Endothelial cell of umbilical vein (primary cell): ENCODE measurements at regions not wholly inside any gene's neighbourhood (a gene's known extent, or its start where the extent isn't known, plus 50 kb on each side); places are given as distances from the start of the nearest gene placed in this dataset.

Source experiments
- BruUV-seq: library from RNA; stranded (reverse); fragments of 400-500 nt; replicated peaks from 2 replicates; lab custom pipeline; 2021; lab: Mats Ljungman, UMichigan
- CTCF ChIA-PET: fragments of 300-600, 350-600 bp; sonication (Branson Sonifier 250); formaldehyde crosslinking; loops from one replicate; lab custom pipeline; 2021; ENCODE audit warnings: antibody characterized with exemption, inconsistent platforms; lab: Charles Lee
- POLR2A ChIA-PET: fragments of 300-600, 350-600 bp; sonication (Branson Sonifier 250); formaldehyde crosslinking; loops from one replicate; lab custom pipeline; 2021; ENCODE audit warnings: antibody characterized with exemption, inconsistent platforms; lab: Charles Lee
- DNase-seq: peaks from one replicate; pipeline ENCODE4 v3.0.0-alpha.2; 2011; ENCODE audit warnings: low read depth, low spot score
- FAIRE-seq: peaks from 2 replicates; lab custom pipeline; 2011; peaks lifted over from hg19 to GRCh38; lab: Jason Lieb, UNC
- H2AFZ ChIP-seq: 2 replicates; pipeline ENCODE4 v1.6.0; 2012; ENCODE audit warnings: low read depth, low read length, control low read depth, inconsistent platforms
- H3K27ac ChIP-seq: 2 replicates; pipeline ENCODE4 v1.5.1; 2011; ENCODE audit warnings: low read depth, mild to moderate bottlenecking, control low read depth, low read length, moderate library complexity; ENCODE audit not compliant: insufficient read depth
- H3K27me3 ChIP-seq, 2 experiments: 2 replicates each; pipeline versions ENCODE4 v1.6.0 to v1.6.1; 2011; ENCODE audit warnings: low read length in 2 of 2, mixed read lengths in 1 of 2; ENCODE audit not compliant: control insufficient read depth in 2 of 2, insufficient read depth in 2 of 2
- H3K36me3 ChIP-seq, 2 experiments: 2 replicates in 1 of 2; 3 replicates in 1 of 2; pipeline ENCODE4 v1.5.1; 2011; ENCODE audit warnings: low read length in 2 of 2, mild to moderate bottlenecking in 1 of 2, moderate library complexity in 1 of 2; ENCODE audit not compliant: control insufficient read depth in 2 of 2, insufficient read depth in 2 of 2; ENCODE audit errors: extremely low read depth in 1 of 2
- H3K4me1 ChIP-seq: 3 replicates; pipeline ENCODE4 v1.5.1; 2011; ENCODE audit warnings: mild to moderate bottlenecking, low read length; ENCODE audit not compliant: control insufficient read depth, insufficient read depth; ENCODE audit errors: extremely low read depth
- H3K4me2 ChIP-seq: 2 replicates; pipeline ENCODE4 v1.6.1; 2011; ENCODE audit warnings: low read length, control low read depth, mixed read lengths; ENCODE audit not compliant: insufficient read depth
- H3K4me3 ChIP-seq, 3 experiments: fragments of 200-600 bp in 1 of 3; sonication (generic), shearing (Covaris generic) in 1 of 3; replicated peaks in 1 of 3; 2 replicates each; pipeline ENCODE4 v1.5.1; 2011 to 2016; ENCODE audit warnings: control low read depth in 3 of 3, low read length in 3 of 3, mild to moderate bottlenecking in 2 of 3, inconsistent platforms in 1 of 3, low read depth in 1 of 3, moderate library complexity in 1 of 3; ENCODE audit not compliant: insufficient read depth in 1 of 3
- H3K79me2 ChIP-seq: 2 replicates; pipeline ENCODE4 v1.6.0; 2012; ENCODE audit warnings: low read length, inconsistent platforms; ENCODE audit not compliant: control insufficient read depth, insufficient read depth
- H3K9ac ChIP-seq: replicated peaks from 2 replicates; pipeline ENCODE3; 2011; ENCODE audit warnings: low read length, control low read depth; ENCODE audit not compliant: insufficient read depth; ENCODE audit errors: extremely low read depth
- H3K9me1 ChIP-seq: replicated peaks from 3 replicates; pipeline ENCODE4 v1.6.0; 2011; ENCODE audit warnings: mild to moderate bottlenecking, low read length; ENCODE audit not compliant: control insufficient read depth, insufficient read depth; ENCODE audit errors: extremely low read depth
- H3K9me3 ChIP-seq: replicated peaks from 2 replicates; pipeline ENCODE4 v1.5.1; 2012; ENCODE audit warnings: low read length, inconsistent platforms; ENCODE audit not compliant: control insufficient read depth, insufficient read depth
- H4K20me1 ChIP-seq: replicated peaks from 2 replicates; pipeline ENCODE3; 2011; ENCODE audit warnings: mild to moderate bottlenecking, low read length; ENCODE audit not compliant: control insufficient read depth, insufficient read depth; ENCODE audit errors: extremely low read depth
- CTCF ChIP-seq, 2 donors: IDR thresholded peaks; 1 replicate in 1 of 2; 2 replicates in 1 of 2; pipeline ENCODE4 v1.5.1; 2011; ENCODE audit warnings: low read length in 2 of 2, mild to moderate bottlenecking in 2 of 2, moderate library complexity in 2 of 2, control low read depth in 1 of 2, inconsistent platforms in 1 of 2, low read depth in 1 of 2; ENCODE audit not compliant: insufficient read depth in 1 of 2; ENCODE audit errors: extremely low read depth in 1 of 2
- EZH2 ChIP-seq: IDR thresholded peaks from 2 replicates; pipeline ENCODE4 v1.6.1; 2012; ENCODE audit warnings: borderline replicate concordance, low read depth, mild to moderate bottlenecking, moderate library complexity, low read length, inconsistent platforms; ENCODE audit not compliant: severe bottlenecking
- FOS ChIP-seq: IDR thresholded peaks from 2 replicates; pipeline ENCODE4 v1.6.1; 2011; ENCODE audit warnings: mild to moderate bottlenecking, low read length, moderate library complexity, borderline replicate concordance; ENCODE audit not compliant: insufficient read depth
- GATA2 ChIP-seq: IDR thresholded peaks from 2 replicates; pipeline ENCODE4 v1.7.0; 2011; ENCODE audit warnings: low read depth, mild to moderate bottlenecking, moderate library complexity, mixed read lengths, low read length; ENCODE audit not compliant: insufficient read length, insufficient read depth
- JUN ChIP-seq: IDR thresholded peaks from 2 replicates; pipeline ENCODE4 v1.6.1; 2011; ENCODE audit warnings: borderline replicate concordance, low read depth; ENCODE audit not compliant: insufficient read length, insufficient read depth
- MYC ChIP-seq: IDR thresholded peaks from one replicate; pipeline ENCODE4 v1.6.1; 2011; ENCODE audit warnings: mild to moderate bottlenecking, low read depth, low read length
- POLR2A ChIP-seq: IDR thresholded peaks from 2 replicates; pipeline ENCODE4 v1.6.1; 2012; ENCODE audit warnings: low read depth, mild to moderate bottlenecking, control low read depth, low read length
- POLR2AphosphoS5 ChIP-seq: IDR thresholded peaks from 2 replicates; pipeline ENCODE4 v1.6.1; 2012; ENCODE audit warnings: low read depth, mild to moderate bottlenecking, control low read depth, low read length, moderate library complexity; ENCODE audit not compliant: insufficient read depth
- dilution Hi-C: fragments of 300-500 bp; cut with MboI; formaldehyde crosslinking; loops from one replicate; pipeline ENCODE4 v1.15.0; 2019; ENCODE audit warnings: low sequenced_read_pairs; ENCODE audit not compliant: extremely low pct_ligation_motif_present
- intact Hi-C: fragments of 100-400 bp; cut with micrococcal nuclease; formaldehyde crosslinking; loops from one replicate; pipeline ENCODE4 v1.10.0; 2022
- TF ChIP-seq, protein P1 (sequence below): IDR thresholded peaks from 2 replicates; pipeline ENCODE4 v1.6.1; 2011; ENCODE audit not compliant: insufficient read depth, insufficient read length

DNA sequence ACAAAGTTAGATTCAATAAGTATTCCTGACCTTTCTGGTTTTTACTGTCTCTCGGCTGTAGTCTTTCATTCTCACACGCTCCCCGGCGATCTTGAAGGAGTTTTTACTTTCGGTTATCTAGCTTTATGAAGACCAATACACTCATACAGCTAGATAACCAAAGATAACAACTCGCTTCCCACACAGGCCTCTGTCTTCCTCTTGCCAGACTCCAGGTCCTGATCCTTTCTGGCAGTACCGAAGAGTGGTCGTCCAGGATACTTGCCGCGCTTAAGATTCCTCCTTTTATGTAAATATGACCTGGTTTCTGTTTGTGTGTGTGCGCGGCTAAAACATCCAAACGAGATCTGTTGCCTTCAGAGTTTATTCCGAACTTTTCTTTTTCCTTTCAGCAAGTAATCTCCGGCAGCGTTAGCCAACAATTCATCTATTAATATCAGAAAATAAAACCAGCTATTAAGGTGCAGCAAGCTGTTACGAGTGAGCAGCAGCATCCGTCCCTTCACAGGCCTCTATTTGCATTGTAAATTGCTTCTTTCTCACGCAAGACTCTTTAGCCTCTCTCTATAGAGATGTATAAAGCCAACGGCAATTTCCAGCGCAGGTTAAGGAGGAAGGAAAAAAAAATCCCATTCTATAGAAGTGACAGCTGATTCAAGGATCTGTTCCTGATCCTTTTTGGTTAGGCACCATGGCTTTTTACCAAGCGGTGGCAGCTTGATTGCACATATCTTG is 216.1 kb downstream of the MEF2C start:
- Histone ChIP-seq H3K4me1 (peaks cover 6% of the 10 kb centered on the region), H3K36me3 (no peaks in the 10 kb centered on the region), H3K4me3 (peak overlapping the region in 1 of 3 experiments; percentile 40), H3K79me2 (no peaks in the 10 kb centered on the region), H2AFZ (no peak overlapping the region), H3K9ac (no peak overlapping the region), H3K27ac (no peak overlapping the region), H3K9me1 (no peaks in the 10 kb centered on the region), H3K9me3 (no peaks in the 10 kb centered on the region), H3K27me3 (peaks cover 71 to 100% of the 10 kb centered on the region in 2 experiments), H3K4me2 (peak overlapping the region; percentile 65), H4K20me1 (no peaks in the 10 kb centered on the region)
- DNase-seq (peak; percentile 39), FAIRE-seq (no peak)
- no TSS peak for BruUV-seq
- intact Hi-C loops (loop anchor here (1.0 kb wide), 1 partner anchor 8 kb away; no protein-coding TSS in a partner anchor), dilution Hi-C loops (no loop called here)
- CTCF ChIA-PET = interaction anchor here (0.7 to 2.3 kb wide), 3 partner anchors 9 to 886 kb away, joined by 3 to 12 read pairs (median 3); no protein-coding TSS in a partner anchor
- POLR2A ChIA-PET = no interaction called here
- TF ChIP-seq POLR2AphosphoS5 = no peak
- TF ChIP-seq, protein P1, sequence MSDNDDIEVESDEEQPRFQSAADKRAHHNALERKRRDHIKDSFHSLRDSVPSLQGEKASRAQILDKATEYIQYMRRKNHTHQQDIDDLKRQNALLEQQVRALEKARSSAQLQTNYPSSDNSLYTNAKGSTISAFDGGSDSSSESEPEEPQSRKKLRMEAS = no peak
- TF ChIP-seq EZH2 = peak; percentile 32
- TF ChIP-seq MYC = no peak
- no peak for TF ChIP-seq GATA2

- H2AFZ ChIP-seq = no peak overlapping the region
- intact Hi-C loops = loop anchor here (1.0 kb wide), 1 partner anchor 10 kb away; no protein-coding TSS in a partner anchor
- ChIA-PET CTCF (interaction anchor here (0.7 to 2.3 kb wide), 2 partner anchors 8 to 25 kb away, joined by 3 to 12 read pairs; no protein-coding TSS in a partner anchor), POLR2A (no interaction called here)
- H3K4me2 ChIP-seq = no peak overlapping the region
- H4K20me1 ChIP-seq = no peaks in the 10 kb centered on the region
- dilution Hi-C loops = no loop called here
- peaks cover 74 to 100% of the 10 kb centered on the region in 2 experiments for H3K27me3 ChIP-seq
- no peaks in the 10 kb centered on the region for H3K79me2 ChIP-seq
- no peak overlapping the region for H3K4me3 ChIP-seq
- no peaks in the 10 kb centered on the region for H3K9me3 ChIP-seq
- TF ChIP-seq MYC (no peak), GATA2 (no peak), EZH2 (no peak), JUN (no peak), POLR2A (no peak), CTCF (IDR thresholded peaks at IDR 0.05; ENCODE audit: extremely low read depth in 1 of 2, insufficient read depth in 1 of 2, low read depth in 1 of 2, low read length in 2 of 2) (no peak), POLR2AphosphoS5 (no peak), FOS (no peak)
- TF ChIP-seq, protein P1 = no peak
- BruUV-seq = no TSS peak
- H3K36me3 ChIP-seq = no peaks in the 10 kb centered on the region
- H3K9ac ChIP-seq = no peak overlapping the region
- DNase-seq (no peak), FAIRE-seq (no peak)
- H3K27ac ChIP-seq = no peak overlapping the region
- peaks cover 11% of the 10 kb centered on the region for H3K4me1 ChIP-seq
- no peaks in the 10 kb centered on the region for H3K9me1 ChIP-seq
Observed at GRCh38 chr5:88665750-88666215, 217.2 kb downstream of the MEF2C start.
